ENCODE measurements at regions not wholly inside any gene's neighbourhood (a gene's known extent, or its start where the extent isn't known, plus 50 kb on each side); places are given as distances from the start of the nearest gene placed in this dataset.
"Not testable (repeated sequence)": the region's sequence is repeated elsewhere in the genome, so short reads cannot be mapped to it uniquely, and the experiment has no call there.

DNA sequence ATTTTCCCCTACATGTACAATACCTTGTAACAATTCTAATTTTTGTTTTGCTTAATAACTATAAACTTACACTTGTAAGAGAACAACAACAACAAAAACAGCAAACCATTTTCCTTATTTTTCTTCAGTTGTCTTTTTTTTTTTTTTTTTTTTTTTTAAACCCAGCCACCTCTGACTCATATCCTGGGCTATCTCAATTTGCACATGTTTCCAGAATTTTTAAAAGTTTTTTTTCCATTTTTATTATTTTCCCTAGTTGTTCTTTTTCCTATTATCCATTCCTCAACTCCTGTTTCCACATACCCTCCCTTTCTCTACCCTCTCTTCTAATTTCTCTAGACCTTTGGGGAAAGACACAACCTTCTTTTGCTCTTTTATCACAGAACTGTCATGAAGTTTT, 112.5 kb downstream of the EFEMP1 start:
- H3K4me3 Mint-ChIP-seq: no peak overlapping the region
- ATAC-seq (no peak), DNase-seq (no peak)
- no peaks in the 10 kb centered on the region for H3K36me3 Mint-ChIP-seq (ENCODE audit: low read depth)
- H3K9me3 Mint-ChIP-seq (ENCODE audit: low read depth): no peaks in the 10 kb centered on the region
- no peaks in the 10 kb centered on the region for H3K4me1 Mint-ChIP-seq
- no peak overlapping the region for H3K27ac Mint-ChIP-seq
- H3K27me3 Mint-ChIP-seq: peaks cover 4% of the 10 kb centered on the region
- ChIA-PET CTCF (interaction anchor here (0.7 kb wide), 1 partner anchor 11 kb away, joined by 3 read pairs; no protein-coding TSS in a partner anchor), POLR2A (no interaction called here)
- intact Hi-C loops (cut with DNase I, micrococcal nuclease): no loop called here

- Mint-ChIP-seq H3K27ac (no peak overlapping the region), H3K9me3 (ENCODE audit: low read depth) (no peaks in the 10 kb centered on the region), H3K27me3 (peaks cover 4% of the 10 kb centered on the region), H3K36me3 (ENCODE audit: low read depth) (no peaks in the 10 kb centered on the region), H3K4me3 (no peak overlapping the region), H3K4me1 (no peaks in the 10 kb centered on the region)
- CTCF ChIA-PET: no interaction called here
- intact Hi-C loops (cut with DNase I, micrococcal nuclease): no loop called here
- no peak for ATAC-seq
- POLR2A ChIA-PET: no interaction called here
- no peak for DNase-seq
Measured at GRCh38 chr2:55810622-55811020, 113.0 kb downstream of the EFEMP1 start.

GRCh38 chr2:55809875-55810621, 113.5 kb downstream of the EFEMP1 start:
- Mint-ChIP-seq H3K4me1 (no peaks in the 10 kb centered on the region), H3K27me3 (peaks cover 4% of the 10 kb centered on the region), H3K9me3 (ENCODE audit: low read depth) (no peaks in the 10 kb centered on the region), H3K4me3 (no peak overlapping the region), H3K36me3 (ENCODE audit: low read depth) (no peaks in the 10 kb centered on the region), H3K27ac (no peak overlapping the region)
- ChIA-PET CTCF (interaction anchor here (0.8 kb wide), 1 partner anchor 181 kb away, joined by 3 read pairs; no protein-coding TSS in a partner anchor), POLR2A (no interaction called here)
- intact Hi-C loops (cut with DNase I, micrococcal nuclease): no loop called here
- no peak for DNase-seq
- ATAC-seq: no peak

- no peak for ATAC-seq
- Mint-ChIP-seq H3K4me1 (no peaks in the 10 kb centered on the region), H3K36me3 (ENCODE audit: low read depth) (no peaks in the 10 kb centered on the region), H3K4me3 (no peak overlapping the region), H3K27me3 (peaks cover 4% of the 10 kb centered on the region), H3K27ac (no peak overlapping the region), H3K9me3 (ENCODE audit: low read depth) (no peaks in the 10 kb centered on the region)
- CTCF ChIA-PET: no interaction called here
- intact Hi-C loops (cut with DNase I, micrococcal nuclease): no loop called here
- DNase-seq: no peak
- POLR2A ChIA-PET: no interaction called here
Measured at GRCh38 chr2:55807900-55808299, 114.3 kb upstream of the PNPT1 start.

DNA sequence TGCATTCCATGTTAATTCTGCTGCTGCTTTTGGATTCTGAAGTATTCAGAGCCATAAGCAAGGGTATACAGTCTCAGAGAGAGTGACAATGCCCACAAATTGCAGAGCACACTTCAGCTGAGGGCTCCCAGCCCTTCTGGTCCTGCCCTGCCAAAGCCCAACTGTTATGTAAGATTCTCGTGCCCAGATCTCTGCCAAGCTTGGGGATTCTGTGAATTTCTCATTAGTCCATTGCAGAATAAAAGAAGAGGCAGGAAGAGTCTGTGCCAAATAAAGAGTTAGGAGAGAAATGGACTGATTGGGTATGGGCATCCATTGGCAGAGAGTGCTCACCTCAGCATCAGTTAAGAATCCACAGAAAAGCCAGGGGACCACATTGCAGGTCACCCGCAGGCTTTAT, 112.0 kb upstream of the PNPT1 start:
- H3K9me3 Mint-ChIP-seq (ENCODE audit: low read depth): no peaks in the 10 kb centered on the region
- H3K27me3 Mint-ChIP-seq: peaks cover 4% of the 10 kb centered on the region
- ATAC-seq: no peak
- ChIA-PET CTCF (interaction anchor here (1.6 kb wide), 1 partner anchor 17 kb away, joined by 3 read pairs; no protein-coding TSS in a partner anchor), POLR2A (no interaction called here)
- no peaks in the 10 kb centered on the region for H3K4me1 Mint-ChIP-seq
- DNase-seq: no peak
- no peaks in the 10 kb centered on the region for H3K36me3 Mint-ChIP-seq (ENCODE audit: low read depth)
- no peak overlapping the region for H3K27ac Mint-ChIP-seq
- intact Hi-C loops (cut with DNase I, micrococcal nuclease): no loop called here
- H3K4me3 Mint-ChIP-seq: no peak overlapping the region

- Mint-ChIP-seq H3K36me3 (ENCODE audit: low read depth) (no peaks in the 10 kb centered on the region), H3K9me3 (ENCODE audit: low read depth) (no peaks in the 10 kb centered on the region), H3K27ac (no peak overlapping the region), H3K27me3 (peaks cover 2% of the 10 kb centered on the region), H3K4me3 (no peak overlapping the region), H3K4me1 (no peaks in the 10 kb centered on the region)
- intact Hi-C loops (cut with DNase I, micrococcal nuclease): no loop called here
- ChIA-PET CTCF (no interaction called here), POLR2A (no interaction called here)
- DNase-seq: no peak
- ATAC-seq: no peak
Measured at GRCh38 chr2:55804535-55804934, 110.9 kb upstream of the PNPT1 start.

- Mint-ChIP-seq H3K9me3 (ENCODE audit: low read depth) (no peaks in the 10 kb centered on the region), H3K4me1 (no peaks in the 10 kb centered on the region), H3K27me3 (peaks cover 2% of the 10 kb centered on the region), H3K36me3 (ENCODE audit: low read depth) (no peaks in the 10 kb centered on the region), H3K4me3 (no peak overlapping the region), H3K27ac (no peak overlapping the region)
- ChIA-PET CTCF (no interaction called here), POLR2A (no interaction called here)
- no peak for DNase-seq
- ATAC-seq: no peak
- intact Hi-C loops (cut with DNase I, micrococcal nuclease): no loop called here
Measured at GRCh38 chr2:55802067-55802466, 108.4 kb upstream of the PNPT1 start.

GRCh38 chr2:55801436-55801835, 107.8 kb upstream of the PNPT1 start:
- ATAC-seq: no peak

DNA sequence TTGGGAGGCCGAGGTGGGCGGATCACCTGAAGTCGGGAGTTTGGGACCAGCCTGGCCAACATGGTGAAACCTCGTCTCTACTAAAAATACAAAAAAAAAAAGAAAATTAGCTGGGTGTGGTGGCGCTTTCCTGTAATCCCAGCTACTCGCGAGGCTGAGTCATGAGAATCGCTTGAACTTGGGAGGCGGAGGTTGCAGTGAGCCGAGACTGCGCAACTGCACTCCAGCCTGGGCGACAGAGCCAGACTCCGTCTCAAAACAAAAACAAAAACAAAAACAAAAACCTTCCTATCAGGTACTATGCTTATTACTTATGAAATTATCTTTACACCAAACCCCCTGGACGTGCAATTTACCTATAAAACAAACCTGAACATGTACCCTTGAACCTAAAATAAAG, 106.0 kb upstream of the PNPT1 start:
- POLR2A ChIA-PET; intact Hi-C loops (cut with DNase I, micrococcal nuclease); H3K27ac Mint-ChIP-seq; H3K4me3 Mint-ChIP-seq; H3K9me3 Mint-ChIP-seq (ENCODE audit: low read depth); DNase-seq; H3K27me3 Mint-ChIP-seq; H3K36me3 Mint-ChIP-seq (ENCODE audit: low read depth); CTCF ChIA-PET; ATAC-seq; H3K4me1 Mint-ChIP-seq: not testable (repeated sequence)

More at GRCh38 chr2:55801436-55801835, 107.8 kb upstream of the PNPT1 start:
- POLR2A ChIA-PET: no interaction called here
- Mint-ChIP-seq H3K9me3 (ENCODE audit: low read depth) (no peaks in the 10 kb centered on the region), H3K36me3 (ENCODE audit: low read depth) (no peaks in the 10 kb centered on the region), H3K4me1 (no peaks in the 10 kb centered on the region), H3K27ac (no peak overlapping the region), H3K4me3 (no peak overlapping the region), H3K27me3 (peaks cover 2% of the 10 kb centered on the region)
- DNase-seq: no peak
- intact Hi-C loops (cut with DNase I, micrococcal nuclease): no loop called here
- CTCF ChIA-PET: interaction anchor here (0.6 kb wide), 1 partner anchor 84 kb away, joined by 3 read pairs; no protein-coding TSS in a partner anchor

- DNase-seq (no peak), ATAC-seq (no peak)
- Mint-ChIP-seq H3K27me3 (peaks cover 5% of the 10 kb centered on the region), H3K27ac (no peak overlapping the region), H3K36me3 (ENCODE audit: low read depth) (no peaks in the 10 kb centered on the region), H3K9me3 (ENCODE audit: low read depth) (no peaks in the 10 kb centered on the region), H3K4me3 (no peak overlapping the region), H3K4me1 (no peaks in the 10 kb centered on the region)
- CTCF ChIA-PET: no interaction called here
- POLR2A ChIA-PET: no interaction called here
- intact Hi-C loops (cut with DNase I, micrococcal nuclease): no loop called here
Measured at GRCh38 chr2:55796121-55796520, 102.5 kb upstream of the PNPT1 start.

DNA sequence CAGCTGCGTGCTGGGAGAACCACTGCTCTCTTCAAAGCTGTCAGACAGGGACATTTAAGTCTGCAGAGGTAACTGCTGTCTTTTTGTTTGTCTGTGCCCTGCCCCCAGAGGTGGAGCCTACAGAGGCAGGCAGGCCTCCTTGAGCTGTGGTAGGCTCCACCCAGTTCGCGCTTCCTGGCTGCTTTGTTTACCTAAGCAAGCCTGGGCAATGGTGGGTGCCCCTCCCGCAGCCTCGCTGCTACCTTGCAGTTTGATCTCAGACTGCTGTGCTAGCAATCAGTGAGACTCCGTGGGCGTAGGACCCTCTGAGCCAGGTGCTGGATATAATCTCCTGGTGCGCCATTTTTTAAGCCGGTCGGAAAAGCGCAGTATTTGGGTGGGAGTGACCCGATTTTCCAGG, 100.0 kb upstream of the PNPT1 start:
- POLR2A ChIA-PET; H3K27me3 Mint-ChIP-seq; ATAC-seq; CTCF ChIA-PET; H3K4me3 Mint-ChIP-seq; DNase-seq; H3K9me3 Mint-ChIP-seq (ENCODE audit: low read depth); intact Hi-C loops (cut with DNase I, micrococcal nuclease); H3K4me1 Mint-ChIP-seq; H3K27ac Mint-ChIP-seq; H3K36me3 Mint-ChIP-seq (ENCODE audit: low read depth): not testable (repeated sequence)

- Mint-ChIP-seq H3K36me3 (ENCODE audit: low read depth) (no peaks in the 10 kb centered on the region), H3K27me3 (peaks cover 2% of the 10 kb centered on the region), H3K4me3 (no peak overlapping the region), H3K27ac (no peak overlapping the region), H3K4me1 (no peaks in the 10 kb centered on the region), H3K9me3 (ENCODE audit: low read depth) (no peaks in the 10 kb centered on the region)
- ATAC-seq (no peak), DNase-seq (no peak)
- intact Hi-C loops (cut with DNase I, micrococcal nuclease): no loop called here
- CTCF ChIA-PET: no interaction called here
- POLR2A ChIA-PET: no interaction called here
Measured at GRCh38 chr2:55786280-55786679, 92.6 kb upstream of the PNPT1 start.
